Gastrocnemius medialis (tissue), 4 donors: ENCODE measurements at regions not wholly inside any gene's neighbourhood (a gene's known extent, or its start where the extent isn't known, plus 50 kb on each side); places are given as distances from the start of the nearest gene placed in this dataset.

Experiments
- POLR2A ChIP-seq, 2 donors: fragments of 450-650 bp; IDR thresholded peaks; one replicate each; pipeline ENCODE4 v1.6.1; 2017; ENCODE audit warnings: antibody characterized with exemption in 2 of 2, mild to moderate bottlenecking in 2 of 2, moderate library complexity in 2 of 2
- TF ChIP-seq, protein P1 (sequence below), 5 experiments: fragments of 450-650 bp in 3 of 5; fragments of 200-600 bp in 2 of 5; sonication (generic) in 2 of 5; IDR thresholded peaks in 4 of 5; conservative IDR thresholded peaks in 1 of 5; 1 replicate in 4 of 5; 2 replicates in 1 of 5; pipeline ENCODE4 v1.5.1; 2016 to 2019; ENCODE audit warnings: antibody characterized with exemption in 5 of 5, mild to moderate bottlenecking in 3 of 5, moderate library complexity in 3 of 5

DNA sequence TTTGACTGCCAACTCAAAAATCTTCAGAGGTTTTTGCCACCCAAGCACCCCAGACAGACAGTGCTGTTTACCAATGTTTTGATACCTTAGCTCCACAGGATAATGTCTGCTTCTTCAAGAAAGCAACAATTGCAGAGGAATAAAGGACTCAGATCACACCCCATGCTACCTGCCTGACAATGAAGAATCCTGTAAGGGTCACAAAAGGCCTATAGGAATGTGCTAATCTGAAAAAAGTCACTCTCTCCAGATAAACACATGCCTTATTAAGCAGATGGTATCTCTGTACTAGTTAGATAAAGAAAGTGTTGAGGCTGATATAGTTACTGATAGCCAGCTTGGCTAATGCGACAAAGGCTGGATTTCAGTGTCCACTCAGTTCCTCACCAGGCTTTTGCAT lies 1076.7 kb upstream of the SORCS1 start:
- TF ChIP-seq, protein P1, sequence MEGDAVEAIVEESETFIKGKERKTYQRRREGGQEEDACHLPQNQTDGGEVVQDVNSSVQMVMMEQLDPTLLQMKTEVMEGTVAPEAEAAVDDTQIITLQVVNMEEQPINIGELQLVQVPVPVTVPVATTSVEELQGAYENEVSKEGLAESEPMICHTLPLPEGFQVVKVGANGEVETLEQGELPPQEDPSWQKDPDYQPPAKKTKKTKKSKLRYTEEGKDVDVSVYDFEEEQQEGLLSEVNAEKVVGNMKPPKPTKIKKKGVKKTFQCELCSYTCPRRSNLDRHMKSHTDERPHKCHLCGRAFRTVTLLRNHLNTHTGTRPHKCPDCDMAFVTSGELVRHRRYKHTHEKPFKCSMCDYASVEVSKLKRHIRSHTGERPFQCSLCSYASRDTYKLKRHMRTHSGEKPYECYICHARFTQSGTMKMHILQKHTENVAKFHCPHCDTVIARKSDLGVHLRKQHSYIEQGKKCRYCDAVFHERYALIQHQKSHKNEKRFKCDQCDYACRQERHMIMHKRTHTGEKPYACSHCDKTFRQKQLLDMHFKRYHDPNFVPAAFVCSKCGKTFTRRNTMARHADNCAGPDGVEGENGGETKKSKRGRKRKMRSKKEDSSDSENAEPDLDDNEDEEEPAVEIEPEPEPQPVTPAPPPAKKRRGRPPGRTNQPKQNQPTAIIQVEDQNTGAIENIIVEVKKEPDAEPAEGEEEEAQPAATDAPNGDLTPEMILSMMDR (IDR thresholded peaks at IDR 0.05 in 4 of 5, conservative IDR thresholded peaks at IDR 0.05 in 1 of 5), result no peak
- TF ChIP-seq POLR2A (IDR thresholded peaks at IDR 0.05), result no peak
